Keratinocyte (primary cell): ENCODE measurements at regions not wholly inside any gene's neighbourhood (a gene's known extent, or its start where the extent isn't known, plus 50 kb on each side); places are given as distances from the start of the nearest gene placed in this dataset.

Experiments used
- DNase-seq: peaks from one replicate; pipeline ENCODE4 v3.0.0-alpha.2; 2011; ENCODE audit warnings: low read depth, missing footprints, low spot score
- FAIRE-seq: peaks from 2 replicates; lab custom pipeline; 2011; peaks lifted over from hg19 to GRCh38; lab: Jason Lieb, UNC
- H2AFZ ChIP-seq: 2 replicates; pipeline ENCODE4 v1.6.0; 2012; ENCODE audit warnings: low read length, control low read depth, inconsistent platforms; ENCODE audit not compliant: control insufficient read depth
- H3K27ac ChIP-seq: 2 replicates; pipeline ENCODE4 v1.5.1; 2011; ENCODE audit warnings: low read length; ENCODE audit not compliant: control insufficient read depth, insufficient read depth
- H3K27me3 ChIP-seq: 3 replicates; pipeline ENCODE4 v1.6.0; 2011; ENCODE audit warnings: low read length; ENCODE audit not compliant: control insufficient read depth, insufficient read depth; ENCODE audit errors: extremely low read depth
- H3K36me3 ChIP-seq, 2 experiments: 2 replicates in 1 of 2; 3 replicates in 1 of 2; pipeline ENCODE4 v1.5.1; 2011; ENCODE audit warnings: low read length in 2 of 2, mild to moderate bottlenecking in 1 of 2; ENCODE audit not compliant: control insufficient read depth in 2 of 2, insufficient read depth in 2 of 2; ENCODE audit errors: extremely low read depth in 1 of 2
- H3K4me1 ChIP-seq: 3 replicates; pipeline ENCODE4 v1.5.1; 2011; ENCODE audit warnings: low read length; ENCODE audit not compliant: control insufficient read depth, insufficient read depth; ENCODE audit errors: extremely low read depth
- H3K4me2 ChIP-seq: 3 replicates; pipeline ENCODE4 v1.6.0; 2011; ENCODE audit warnings: low read depth, low read length; ENCODE audit not compliant: control insufficient read depth, insufficient read depth; ENCODE audit errors: extremely low read depth
- H3K4me3 ChIP-seq, 3 experiments: fragments of 200-600 bp in 1 of 3; sonication (generic) in 1 of 3; 2 replicates in 2 of 3; 3 replicates in 1 of 3; pipeline ENCODE4 v1.5.1; 2011 to 2016; ENCODE audit warnings: low read length in 3 of 3, mild to moderate bottlenecking in 3 of 3, control low read depth in 2 of 3, inconsistent platforms in 1 of 3, low read depth in 1 of 3, mixed read lengths in 1 of 3, mixed run types in 1 of 3, moderate library complexity in 1 of 3; ENCODE audit not compliant: control insufficient read depth in 2 of 3, insufficient read depth in 2 of 3; ENCODE audit errors: extremely low read depth in 1 of 3
- H3K79me2 ChIP-seq: 2 replicates; pipeline ENCODE4 v1.6.0; 2012; ENCODE audit warnings: low read length; ENCODE audit not compliant: control insufficient read depth, insufficient read depth
- H3K9ac ChIP-seq: 3 replicates; pipeline ENCODE4 v1.6.0; 2011; ENCODE audit warnings: low read length; ENCODE audit not compliant: control insufficient read depth, insufficient read depth; ENCODE audit errors: extremely low read depth
- H3K9me1 ChIP-seq: 3 replicates; pipeline ENCODE4 v1.6.0; 2011; ENCODE audit warnings: low read length; ENCODE audit not compliant: control insufficient read depth, insufficient read depth; ENCODE audit errors: extremely low read depth
- H3K9me3 ChIP-seq: 2 replicates; pipeline ENCODE4 v1.5.1; 2012; ENCODE audit warnings: low read depth, low read length; ENCODE audit not compliant: control insufficient read depth
- H4K20me1 ChIP-seq: 3 replicates; pipeline ENCODE4 v1.6.0; 2011; ENCODE audit warnings: low read length; ENCODE audit not compliant: control insufficient read depth, insufficient read depth; ENCODE audit errors: extremely low read depth
- CTCF ChIP-seq, 3 experiments: IDR thresholded peaks in 1 of 3; conservative IDR thresholded peaks in 1 of 3; optimal IDR thresholded peaks in 1 of 3; 2 replicates in 2 of 3; 3 replicates in 1 of 3; pipeline versions ENCODE3 to v1.5.1; 2011; ENCODE audit warnings: low read length in 3 of 3, mild to moderate bottlenecking in 3 of 3, moderate library complexity in 2 of 3, control low read depth in 1 of 3, inconsistent platforms in 1 of 3; ENCODE audit not compliant: insufficient read depth in 2 of 3; ENCODE audit errors: extremely low read depth in 1 of 3
- EZH2 ChIP-seq: IDR thresholded peaks from one replicate; pipeline ENCODE4 v1.6.1; 2012; ENCODE audit warnings: inconsistent platforms, mild to moderate bottlenecking, low read length, moderate library complexity
- dilution Hi-C: fragments of 300-500 bp; cut with MboI; formaldehyde crosslinking; loops from one replicate; pipeline ENCODE4 v1.7.0; 2020; ENCODE audit warnings: low sequenced_read_pairs; ENCODE audit not compliant: extremely low pct_ligation_motif_present

GRCh38 chr6:14787677-14788076 lies 458.2 kb upstream of the JARID2 start:
- dilution Hi-C loops = no loop called here

GRCh38 chr6:14789996-14790395 lies 455.9 kb upstream of the JARID2 start:
- no peaks in the 10 kb centered on the region for H3K9me1 ChIP-seq
- TF ChIP-seq CTCF (optimal IDR thresholded peaks at IDR 0.05 in 1 of 3, IDR thresholded peaks at IDR 0.05 in 1 of 3, conservative IDR thresholded peaks at IDR 0.05 in 1 of 3; ENCODE audit: extremely low read depth in 1 of 3, insufficient read depth in 2 of 3, low read length in 3 of 3) = no peak
- TF ChIP-seq EZH2 = no peak
- DNase-seq (no peak), FAIRE-seq (no peak)
- no peak overlapping the region for H3K9ac ChIP-seq
- dilution Hi-C loops = no loop called here
- no peaks in the 10 kb centered on the region for H4K20me1 ChIP-seq
- H3K79me2 ChIP-seq = no peaks in the 10 kb centered on the region
- no peak overlapping the region for H3K4me3 ChIP-seq
- peaks cover 3% of the 10 kb centered on the region for H3K4me1 ChIP-seq
- no peak overlapping the region for H2AFZ ChIP-seq
- H3K4me2 ChIP-seq = no peak overlapping the region
- H3K27ac ChIP-seq = no peak overlapping the region
- H3K36me3 ChIP-seq = no peaks in the 10 kb centered on the region
- H3K27me3 ChIP-seq = no peaks in the 10 kb centered on the region
- no peaks in the 10 kb centered on the region for H3K9me3 ChIP-seq

More at GRCh38 chr6:14787677-14788076, 458.2 kb upstream of the JARID2 start:
- Histone ChIP-seq H3K4me2 (no peak overlapping the region), H3K9me3 (no peaks in the 10 kb centered on the region), H3K27ac (no peak overlapping the region), H3K79me2 (no peaks in the 10 kb centered on the region), H3K27me3 (no peaks in the 10 kb centered on the region), H3K36me3 (no peaks in the 10 kb centered on the region), H4K20me1 (no peaks in the 10 kb centered on the region), H3K9me1 (no peaks in the 10 kb centered on the region), H3K4me3 (no peak overlapping the region), H3K9ac (no peak overlapping the region), H2AFZ (no peak overlapping the region), H3K4me1 (peaks cover 10% of the 10 kb centered on the region)
- DNase-seq (no peak), FAIRE-seq (no peak)
- TF ChIP-seq EZH2 (no peak), CTCF (optimal IDR thresholded peaks at IDR 0.05 in 1 of 3, IDR thresholded peaks at IDR 0.05 in 1 of 3, conservative IDR thresholded peaks at IDR 0.05 in 1 of 3; ENCODE audit: extremely low read depth in 1 of 3, insufficient read depth in 2 of 3, low read length in 3 of 3) (no peak)
